Liver (tissue), 3 donors: ENCODE measurements at regions not wholly inside any gene's neighbourhood (a gene's known extent, or its start where the extent isn't known, plus 50 kb on each side); places are given as distances from the start of the nearest gene placed in this dataset.

Experiments
- CTCF ChIP-seq: fragments of 150-350 bp; IDR thresholded peaks from 2 replicates; pipeline ENCODE4 v1.5.1; 2017; ENCODE audit warnings: improper control_type of control experiment, low read depth, low read length; ENCODE audit not compliant: missing input control
- SP1 ChIP-seq: IDR thresholded peaks from 2 replicates; pipeline ENCODE4 v1.6.1; 2018; ENCODE audit warnings: antibody characterized with exemption, mild to moderate bottlenecking
- donor health status: healthy.
- donor health status: healthy.

GRCh38 chrX:40446921-40447320 is 133.8 kb upstream of the ATP6AP2 start:
- no peak for TF ChIP-seq CTCF
- TF ChIP-seq SP1: no peak
